H1 (cell line): ENCODE measurements at regions not wholly inside any gene's neighbourhood (a gene's known extent, or its start where the extent isn't known, plus 50 kb on each side); places are given as distances from the start of the nearest gene placed in this dataset.

ENCODE experiments used
- JUND ChIP-seq: IDR thresholded peaks from 2 replicates; pipeline ENCODE4 v1.6.1; 2011; ENCODE audit warnings: mild to moderate bottlenecking, improper control_type of control experiment, low read length
- POLR2A ChIP-seq, 2 experiments: IDR thresholded peaks; 1 replicate in 1 of 2; 2 replicates in 1 of 2; pipeline ENCODE4 v1.6.1; 2011; ENCODE audit warnings: low read depth in 2 of 2, low read length in 2 of 2, mild to moderate bottlenecking in 2 of 2; ENCODE audit errors: control extremely low read depth in 1 of 2
- TF ChIP-seq, protein P1 (sequence below), 3 experiments: IDR thresholded peaks; 1 replicate in 2 of 3; 2 replicates in 1 of 3; pipeline versions ENCODE4 v1.5.1 to v1.6.1; 2011; ENCODE audit warnings: low read length in 3 of 3, mild to moderate bottlenecking in 3 of 3, inconsistent platforms in 2 of 3, low read depth in 1 of 3, moderate library complexity in 1 of 3; ENCODE audit not compliant: insufficient read depth in 1 of 3; ENCODE audit errors: control extremely low read depth in 1 of 3

DNA sequence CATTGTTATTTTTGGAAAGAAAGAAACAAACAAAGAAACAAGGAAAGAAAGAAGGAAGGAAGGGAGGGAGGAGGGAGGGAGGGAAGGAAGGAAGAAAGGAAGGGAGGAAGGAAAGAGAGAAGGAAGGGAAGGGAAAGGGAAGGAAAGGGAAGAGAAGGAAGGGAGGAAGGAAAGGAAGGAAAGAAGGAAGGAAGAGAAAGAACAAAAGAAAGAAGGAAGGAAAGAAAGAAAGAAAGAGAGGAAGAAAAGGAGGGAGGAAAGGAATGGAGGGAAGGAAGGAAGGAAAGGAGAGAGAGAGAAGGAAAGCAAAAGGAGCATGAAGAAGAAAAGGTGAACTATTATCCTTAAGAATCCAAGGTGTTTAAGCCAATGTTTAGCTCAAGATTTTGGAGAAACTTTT is 262.7 kb upstream of the STT3B start:
- TF ChIP-seq, protein P1, sequence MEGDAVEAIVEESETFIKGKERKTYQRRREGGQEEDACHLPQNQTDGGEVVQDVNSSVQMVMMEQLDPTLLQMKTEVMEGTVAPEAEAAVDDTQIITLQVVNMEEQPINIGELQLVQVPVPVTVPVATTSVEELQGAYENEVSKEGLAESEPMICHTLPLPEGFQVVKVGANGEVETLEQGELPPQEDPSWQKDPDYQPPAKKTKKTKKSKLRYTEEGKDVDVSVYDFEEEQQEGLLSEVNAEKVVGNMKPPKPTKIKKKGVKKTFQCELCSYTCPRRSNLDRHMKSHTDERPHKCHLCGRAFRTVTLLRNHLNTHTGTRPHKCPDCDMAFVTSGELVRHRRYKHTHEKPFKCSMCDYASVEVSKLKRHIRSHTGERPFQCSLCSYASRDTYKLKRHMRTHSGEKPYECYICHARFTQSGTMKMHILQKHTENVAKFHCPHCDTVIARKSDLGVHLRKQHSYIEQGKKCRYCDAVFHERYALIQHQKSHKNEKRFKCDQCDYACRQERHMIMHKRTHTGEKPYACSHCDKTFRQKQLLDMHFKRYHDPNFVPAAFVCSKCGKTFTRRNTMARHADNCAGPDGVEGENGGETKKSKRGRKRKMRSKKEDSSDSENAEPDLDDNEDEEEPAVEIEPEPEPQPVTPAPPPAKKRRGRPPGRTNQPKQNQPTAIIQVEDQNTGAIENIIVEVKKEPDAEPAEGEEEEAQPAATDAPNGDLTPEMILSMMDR (IDR thresholded peaks at IDR 0.05; ENCODE audit: control extremely low read depth in 1 of 3, insufficient read depth in 1 of 3, low read depth in 1 of 3, low read length in 3 of 3): no peak
- no peak for TF ChIP-seq POLR2A (IDR thresholded peaks at IDR 0.05; ENCODE audit: control extremely low read depth in 1 of 2, low read depth in 2 of 2, low read length in 2 of 2)
- TF ChIP-seq JUND: no peak
